ENCODE measurements at regions not wholly inside any gene's neighbourhood (a gene's known extent, or its start where the extent isn't known, plus 50 kb on each side); places are given as distances from the start of the nearest gene placed in this dataset.
"Not testable (repeated sequence)": the region's sequence is repeated elsewhere in the genome, so short reads cannot be mapped to it uniquely, and the experiment has no call there.

DNA sequence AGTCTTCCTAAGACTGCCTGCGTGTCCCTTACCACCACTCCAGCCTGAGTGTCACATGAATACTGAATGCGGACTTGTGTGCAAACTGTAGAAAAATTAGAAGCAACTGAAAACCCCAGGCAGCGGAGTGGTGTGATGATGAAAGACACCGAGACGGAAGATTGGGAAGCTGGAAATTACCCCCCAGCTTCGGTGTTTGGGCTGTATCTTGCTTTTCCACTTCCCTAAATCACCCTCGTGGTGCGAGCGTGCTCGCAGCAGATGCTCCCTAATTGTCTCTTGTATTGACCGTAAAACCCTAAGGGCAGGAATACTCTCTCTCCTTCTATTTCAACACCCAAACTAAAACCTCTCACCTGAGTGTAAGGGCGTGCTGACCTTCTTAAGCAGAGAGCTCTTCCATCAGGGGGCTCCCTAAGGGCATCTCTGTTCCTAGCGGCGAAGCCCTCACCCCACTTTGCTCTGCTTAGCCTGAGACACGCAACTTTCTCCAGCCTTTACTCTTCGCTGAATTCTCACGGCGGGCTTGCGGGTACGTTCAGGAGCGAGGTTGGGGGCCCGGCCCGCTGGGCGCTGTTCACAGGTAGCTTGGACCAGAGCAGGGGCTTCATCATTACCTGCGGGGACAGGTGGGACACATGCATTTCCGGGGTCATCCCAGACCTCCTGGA is 62.4 kb downstream of the CRYBB2 start:
- no peak for DNase-seq

DNA sequence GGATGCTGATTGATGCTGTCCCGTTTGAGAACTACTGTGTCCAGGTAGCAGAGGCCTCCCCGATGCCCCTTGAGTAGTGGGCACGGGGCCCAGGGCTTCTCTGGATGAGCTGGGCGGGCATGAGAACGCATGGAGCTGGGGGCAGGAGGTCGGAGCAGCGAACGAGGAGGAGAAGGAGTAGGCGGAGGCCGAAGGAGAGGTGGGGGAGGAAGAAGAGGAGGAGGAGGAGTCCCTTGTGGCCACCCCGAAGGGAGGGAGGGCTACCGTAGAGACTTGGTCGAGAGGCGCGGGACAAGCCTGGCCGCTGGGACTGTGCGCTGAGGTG is 62.9 kb downstream of the CRYBB2 start:
- DNase-seq = no peak

DNA sequence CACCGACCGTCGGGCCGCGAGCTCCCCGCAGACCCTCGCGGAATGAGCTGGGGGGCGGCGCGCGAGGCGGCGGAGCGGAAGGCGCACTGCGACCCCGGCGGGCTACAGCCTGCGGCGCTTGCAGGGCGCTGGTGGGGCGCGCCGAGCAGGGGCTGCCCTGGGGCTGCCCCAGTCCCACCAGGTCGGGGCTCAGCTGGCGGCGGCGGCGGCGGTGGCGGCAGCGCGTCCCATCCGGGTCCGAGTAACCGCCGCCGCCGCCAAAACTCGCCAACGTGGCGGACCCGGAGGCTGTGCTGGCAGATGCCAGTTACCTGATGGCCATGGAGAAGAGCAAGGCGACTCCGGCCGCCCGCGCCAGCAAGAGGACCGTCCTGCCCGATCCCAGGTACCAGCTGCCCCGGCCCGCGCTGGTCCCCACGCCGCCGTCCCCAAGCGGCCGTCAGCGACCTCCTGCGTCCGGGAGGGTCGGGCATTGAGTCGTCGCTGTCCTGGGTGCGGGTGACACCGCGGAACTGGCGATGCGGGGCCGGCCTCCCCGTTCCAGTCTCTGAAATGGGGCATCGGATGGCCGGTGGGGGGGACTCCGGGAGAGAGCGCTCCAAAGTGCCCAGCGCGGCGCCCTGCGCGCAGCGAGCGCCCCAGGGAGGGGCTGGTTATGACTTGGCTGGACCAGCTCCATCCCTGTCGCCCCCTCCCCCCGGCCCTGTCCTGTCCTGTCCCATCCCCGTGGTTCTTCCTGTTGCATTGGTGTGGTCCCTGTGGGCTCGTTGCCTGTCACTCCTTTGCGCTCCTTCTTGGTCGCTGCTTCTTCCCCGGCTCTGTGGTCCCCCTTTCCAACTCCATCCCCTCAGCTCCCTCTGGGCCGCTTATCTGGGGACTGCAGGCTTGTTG is 63.5 kb downstream of the CRYBB2 start:
- no peak for DNase-seq

DNA sequence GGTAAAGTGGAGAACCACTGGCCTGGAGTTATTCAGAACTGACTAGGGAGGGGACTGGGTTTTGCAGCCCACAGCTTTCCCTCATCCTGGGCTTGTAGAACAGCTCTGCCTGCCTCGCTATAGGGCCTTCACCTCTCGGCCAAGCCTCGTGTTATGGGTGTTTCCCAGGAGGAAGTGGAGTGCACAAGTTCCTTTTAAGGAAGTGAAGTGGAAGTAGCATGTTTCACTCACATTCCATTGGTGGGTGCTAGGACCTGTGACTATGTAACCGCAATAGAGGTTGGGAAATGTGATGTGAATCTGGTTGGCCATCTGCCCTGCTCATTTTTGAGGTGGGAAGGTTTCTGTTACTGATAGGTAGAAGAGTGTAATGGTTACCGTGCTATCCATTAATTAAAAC is 69.0 kb downstream of the CRYBB2 start:
- not testable (repeated sequence) for DNase-seq

DNA sequence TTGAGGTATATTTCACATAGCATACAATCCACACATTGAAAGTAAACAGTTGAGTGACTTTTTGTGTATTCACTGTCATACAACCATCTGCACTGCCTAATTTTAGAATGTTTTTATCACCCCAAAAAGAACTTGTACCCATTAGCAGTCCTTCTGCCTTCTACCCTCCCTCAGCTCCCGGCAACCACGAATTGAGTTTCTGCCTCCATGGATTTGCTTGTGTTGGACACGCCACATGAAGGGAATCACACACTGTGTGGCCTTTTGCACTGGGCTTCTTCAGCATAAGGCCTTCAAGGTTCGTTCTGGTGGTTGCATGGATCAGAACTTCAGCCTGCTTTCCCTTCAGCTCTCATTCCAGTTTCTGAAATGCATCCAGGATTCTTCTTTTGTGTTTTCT is 82.5 kb downstream of the CRYBB2 start:
- not testable (repeated sequence) for DNase-seq

DNA sequence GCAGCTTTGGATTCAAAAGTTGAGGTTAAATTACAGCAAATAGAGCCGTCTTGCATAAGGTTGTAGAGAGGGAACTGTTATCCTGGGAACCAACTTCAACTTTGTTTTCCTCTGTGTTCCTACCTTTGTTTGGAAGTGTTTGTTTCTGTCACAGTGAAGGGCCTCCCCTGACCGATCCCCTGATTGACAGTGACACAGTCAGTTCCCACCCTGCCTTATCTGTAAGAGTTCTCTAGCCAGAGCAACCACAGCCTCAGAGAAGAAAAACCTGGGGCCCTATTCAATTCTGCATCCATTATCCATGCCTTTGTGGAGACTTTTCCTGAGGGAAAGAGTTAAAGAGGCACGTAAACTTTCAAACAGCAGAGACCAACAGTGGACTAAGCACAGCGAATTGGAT is 90.1 kb downstream of the CRYBB2 start:
- DNase-seq = not testable (repeated sequence)

DNA sequence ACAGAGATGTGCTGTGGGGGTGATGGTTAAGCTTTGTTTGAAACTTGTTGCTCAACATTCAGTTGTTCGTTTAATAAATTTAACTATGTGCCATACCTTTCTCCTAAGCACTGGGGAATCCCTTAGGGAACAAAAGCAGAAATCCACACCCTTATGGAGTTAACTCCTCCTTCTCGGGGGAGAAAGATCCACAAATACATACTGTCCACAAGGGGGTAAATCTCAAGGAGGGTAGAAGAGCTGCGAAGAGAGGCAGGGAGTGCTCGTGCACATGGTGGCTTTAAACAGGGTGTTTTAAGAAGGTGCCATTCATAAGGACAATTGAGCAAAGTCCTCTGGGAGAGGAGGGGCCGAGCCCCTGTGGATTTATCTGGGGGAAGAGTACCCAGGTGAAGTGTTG is 92.5 kb downstream of the CRYBB2 start:
- not testable (repeated sequence) for DNase-seq

DNA sequence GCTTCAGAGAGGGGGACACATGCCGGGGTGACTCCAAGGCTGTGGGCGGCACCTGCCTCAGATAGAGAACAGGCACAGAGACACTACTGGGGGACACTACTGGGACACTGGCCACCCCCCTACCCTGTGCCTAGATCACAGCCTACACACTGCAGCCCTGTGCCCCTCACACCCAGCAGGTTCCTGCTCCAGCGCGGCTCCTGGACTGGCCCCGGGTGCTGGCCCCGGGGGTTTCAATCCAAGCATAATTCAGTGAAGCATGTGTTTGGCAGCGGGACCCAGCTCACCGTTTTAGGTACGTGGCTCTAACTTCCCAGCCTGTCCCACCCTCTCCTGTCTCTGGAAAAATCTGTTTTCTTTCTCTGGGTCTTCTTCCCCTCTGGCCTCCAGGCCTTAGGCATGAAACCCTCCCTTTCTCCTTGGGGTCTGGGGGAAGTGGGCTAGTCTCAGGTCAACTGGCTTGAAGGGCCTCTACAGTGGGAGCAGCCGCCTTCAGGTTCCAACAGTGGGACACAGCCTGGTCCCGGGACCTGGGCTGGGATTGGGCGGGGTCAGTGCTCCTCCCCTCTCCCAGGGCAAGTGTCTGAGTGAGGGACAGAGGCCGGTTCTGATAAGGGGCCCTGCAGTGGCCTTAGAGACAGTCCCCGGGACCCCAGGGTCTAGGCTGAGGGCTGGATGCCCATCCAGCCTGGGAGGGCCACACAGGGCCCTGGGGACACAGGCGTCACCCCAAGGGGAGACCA is 98.8 kb downstream of the CRYBB2 start:
- DNase-seq = no peak

DNA sequence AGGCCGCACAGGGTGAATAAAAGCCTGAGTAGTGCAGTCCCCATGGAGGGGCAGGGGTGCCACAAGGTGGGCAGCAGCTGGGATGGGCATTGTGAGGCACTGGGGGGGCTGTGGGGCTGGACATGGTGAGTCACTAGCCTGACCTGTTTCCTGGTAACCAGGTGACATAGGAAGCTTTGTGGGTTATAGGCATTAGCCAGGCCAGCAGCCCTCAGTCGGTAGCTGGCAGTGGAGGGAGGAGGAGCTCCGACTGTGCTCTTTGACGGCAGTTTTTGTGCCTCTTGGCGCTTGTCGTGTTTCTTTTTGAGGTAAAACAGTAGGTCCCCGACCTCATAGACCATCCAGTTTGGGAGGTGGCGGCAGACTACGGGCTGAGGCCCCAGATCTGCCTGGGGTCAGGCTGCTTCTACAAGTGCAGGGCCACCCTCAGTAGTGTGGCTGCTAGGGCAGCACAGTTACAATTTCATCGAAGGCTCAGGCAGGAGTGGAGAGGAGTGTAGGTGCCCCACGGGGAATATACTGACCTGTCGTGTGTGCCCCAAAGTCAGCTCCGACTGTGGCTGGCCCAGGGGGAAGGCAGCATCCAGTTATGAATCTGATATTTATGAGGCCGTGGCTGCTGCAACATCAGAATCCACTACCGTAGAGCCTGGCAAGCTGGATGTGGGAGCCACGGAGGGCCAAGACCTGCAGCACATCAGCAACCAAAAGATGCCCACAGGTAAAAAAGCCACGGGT is 107.7 kb downstream of the CRYBB2 start:
- no peak for DNase-seq

DNA sequence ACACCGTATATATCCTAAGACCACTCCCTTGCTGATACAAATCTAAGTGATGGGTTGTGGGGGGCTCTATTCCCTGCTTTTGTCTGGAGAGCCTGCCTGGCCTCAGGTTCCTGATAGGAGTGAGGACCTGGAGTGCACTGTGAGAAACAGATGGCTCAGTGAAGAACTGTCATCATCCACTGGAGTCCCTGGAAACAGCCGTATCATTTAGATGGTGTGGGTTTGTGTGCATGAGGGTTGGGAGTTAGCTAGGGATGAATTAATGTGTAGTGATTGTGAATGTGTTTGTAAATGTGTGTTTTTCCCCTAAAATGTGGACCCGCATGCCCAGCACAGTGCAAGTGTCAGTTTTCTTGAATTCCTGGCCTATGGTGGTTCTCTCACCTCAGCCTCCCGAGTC is 111.6 kb downstream of the CRYBB2 start:
- no peak for DNase-seq

DNA sequence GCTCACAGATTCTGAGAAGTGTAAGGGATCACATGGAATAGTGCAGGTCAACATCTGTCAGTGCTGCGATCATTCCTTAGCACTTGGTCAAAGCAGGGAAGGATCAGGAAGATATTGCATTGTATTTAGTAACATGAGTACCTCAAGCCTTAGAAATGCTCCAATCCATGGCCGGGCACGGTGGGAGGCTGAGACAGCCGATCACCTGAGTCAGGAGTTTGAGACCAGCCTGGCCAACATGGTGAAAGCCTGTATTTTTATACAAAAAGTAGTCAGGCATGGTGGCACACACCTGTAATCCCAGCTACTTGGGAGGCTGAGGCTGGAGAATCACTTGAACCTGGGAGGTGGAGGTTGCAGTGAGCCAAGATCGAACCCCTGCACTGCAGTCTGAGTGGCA is 112.5 kb downstream of the CRYBB2 start:
- not testable (repeated sequence) for DNase-seq

DNA sequence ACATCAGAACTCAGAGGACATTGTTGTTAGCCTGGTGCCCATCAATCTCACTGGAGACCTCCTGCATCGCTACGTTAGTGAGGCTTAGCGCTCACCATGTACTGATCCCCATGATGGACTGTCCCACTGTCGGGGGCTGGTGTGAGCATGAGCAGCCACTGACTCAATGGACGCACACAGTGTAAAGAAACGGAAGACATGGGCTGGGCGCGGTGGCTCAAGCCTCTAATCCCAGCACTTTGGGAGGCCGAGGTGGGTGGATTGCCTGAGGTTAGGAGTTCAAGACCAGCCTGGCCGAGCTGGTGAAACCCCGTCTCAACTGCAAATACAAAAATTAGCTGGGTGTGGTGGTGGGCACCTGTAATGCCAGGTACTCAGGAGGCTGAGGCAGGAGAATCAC is 112.9 kb downstream of the CRYBB2 start:
- no peak for DNase-seq

DNA sequence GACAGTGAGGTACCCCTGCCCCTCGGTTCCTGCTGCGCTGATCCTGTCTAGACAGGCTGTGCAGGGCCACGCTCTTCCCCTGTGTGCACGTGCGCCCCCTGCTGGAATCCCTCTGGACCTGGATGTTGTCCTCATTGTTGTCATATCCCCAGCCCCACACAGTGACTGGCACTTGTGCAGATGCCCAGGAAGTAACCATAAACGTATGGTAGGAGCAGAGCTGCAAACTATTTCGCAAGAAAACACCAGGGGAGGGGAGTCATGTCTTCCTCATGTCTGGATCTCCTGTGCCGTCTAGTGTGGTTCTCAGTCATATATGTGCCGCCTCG is 114.7 kb downstream of the CRYBB2 start:
- no peak for DNase-seq

DNA sequence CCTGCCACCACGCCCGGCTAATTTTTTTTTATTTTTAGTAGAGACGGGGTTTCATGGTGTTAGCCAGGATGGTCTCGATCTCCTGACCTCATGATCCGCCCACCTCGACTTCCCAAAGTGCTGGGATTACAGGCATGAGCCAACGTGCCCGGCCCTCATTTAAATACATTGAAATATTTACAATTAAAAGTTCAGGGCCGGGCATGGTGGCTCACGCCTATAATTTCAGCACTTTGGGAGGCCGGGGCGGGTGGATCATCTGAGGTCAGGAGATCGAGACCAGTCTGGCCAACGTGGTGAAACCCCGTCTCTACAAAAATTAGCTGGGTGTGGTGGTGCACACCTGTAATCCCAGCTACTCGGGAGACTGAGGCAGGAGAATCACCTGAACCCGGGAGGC is 115.2 kb downstream of the CRYBB2 start:
- DNase-seq = not testable (repeated sequence)

DNA sequence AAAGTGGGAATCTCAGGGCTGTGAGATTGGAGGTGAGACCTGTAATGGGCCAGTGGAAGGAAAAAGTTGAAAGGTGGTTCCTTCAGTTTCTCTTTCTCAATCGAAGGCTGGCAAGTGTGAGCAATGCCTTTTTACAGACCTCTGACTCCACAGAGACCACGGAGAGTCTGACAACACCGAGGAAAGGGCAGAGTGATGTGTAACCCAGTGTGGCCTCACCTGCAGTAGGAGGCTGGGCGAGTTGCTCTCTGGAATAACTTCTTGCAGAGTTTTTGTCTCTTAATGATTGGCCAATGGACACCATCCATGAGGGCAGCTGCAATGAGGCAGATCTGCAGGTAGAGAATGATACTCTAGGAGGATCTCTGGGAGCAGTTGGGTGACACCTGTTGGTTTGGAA is 115.8 kb downstream of the CRYBB2 start:
- not testable (repeated sequence) for DNase-seq

DNA sequence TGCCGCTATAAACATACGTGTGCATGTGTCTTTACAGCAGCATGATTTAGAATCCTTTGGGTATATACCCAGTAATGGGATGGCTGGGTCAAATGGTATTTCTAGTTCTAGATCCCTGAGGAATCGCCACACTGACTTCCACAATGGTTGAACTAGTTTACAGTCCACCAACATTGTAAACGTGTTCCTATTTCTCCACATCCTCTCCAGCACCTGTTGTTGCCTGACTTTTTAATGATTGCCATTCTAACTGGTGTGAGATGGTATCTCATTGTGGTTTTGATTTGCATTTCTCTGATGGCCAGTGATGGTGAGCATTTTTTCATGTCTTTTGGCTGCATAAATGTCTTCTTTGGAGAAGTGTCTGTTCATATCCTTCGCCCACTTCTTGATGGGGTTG is 121.1 kb downstream of the CRYBB2 start:
- DNase-seq = not testable (repeated sequence)

DNA sequence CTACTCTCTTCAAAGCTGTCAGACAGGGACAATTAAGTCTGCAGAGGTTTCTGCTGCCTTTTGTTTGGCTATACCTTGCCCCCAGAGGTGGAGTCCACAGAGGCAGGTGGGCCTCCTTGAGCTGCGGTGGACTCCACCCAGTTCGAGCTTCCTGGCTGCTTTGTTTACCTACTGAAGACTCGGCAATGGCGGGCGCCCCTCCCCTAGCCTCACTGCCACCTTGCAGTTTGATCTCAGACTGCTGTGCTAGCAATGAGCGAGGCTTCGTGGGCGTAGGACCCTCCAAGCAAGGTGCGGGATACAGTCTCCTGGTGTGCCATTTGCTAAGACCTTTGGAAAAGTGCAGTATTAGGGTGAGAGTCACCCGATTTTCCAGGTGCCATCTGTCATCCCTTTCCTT is 124.9 kb downstream of the CRYBB2 start:
- not testable (repeated sequence) for DNase-seq

DNA sequence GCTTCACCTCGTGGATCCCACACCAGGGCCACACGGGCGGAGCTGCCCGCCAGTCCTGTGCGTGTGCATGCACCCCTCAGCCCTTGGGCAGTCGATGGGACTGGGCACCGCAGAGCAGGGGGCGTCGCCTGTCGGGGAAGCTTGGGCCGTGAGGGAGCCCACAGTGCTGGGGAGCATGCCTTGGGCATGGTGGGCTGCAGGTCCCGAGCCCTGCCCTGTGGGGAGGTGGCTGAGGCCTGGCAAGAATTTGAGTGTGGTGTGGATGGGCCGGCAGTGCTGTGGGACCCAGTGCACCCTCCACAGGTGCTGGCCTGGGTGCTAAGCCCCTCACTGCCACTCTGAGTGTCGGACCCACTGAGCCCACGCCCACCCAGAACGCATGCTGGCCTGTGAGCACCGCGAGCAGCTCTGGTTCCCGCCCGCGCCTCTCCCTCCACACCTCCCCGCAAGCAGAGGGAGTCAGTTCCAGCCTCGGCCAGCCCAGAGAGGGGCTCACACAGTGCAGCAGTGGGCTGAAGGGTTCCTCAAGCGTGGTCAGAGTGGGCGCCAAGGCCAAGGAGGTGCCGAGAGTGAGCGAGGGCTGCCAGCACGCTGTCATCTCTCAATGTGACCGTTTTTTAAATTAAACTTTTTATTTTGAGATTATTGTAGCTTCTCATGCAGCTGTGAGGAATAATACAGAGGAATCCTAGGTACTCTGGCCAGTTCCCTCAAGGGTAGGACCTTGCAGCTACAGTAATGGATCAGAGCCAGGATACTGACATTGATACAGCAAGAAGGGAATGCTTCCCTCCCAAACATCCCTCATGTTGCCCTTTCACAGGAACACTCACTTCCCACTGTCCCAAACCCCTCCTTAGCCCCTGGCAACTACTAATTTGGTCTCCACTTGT is 127.7 kb downstream of the CRYBB2 start:
- DNase-seq = no peak

DNA sequence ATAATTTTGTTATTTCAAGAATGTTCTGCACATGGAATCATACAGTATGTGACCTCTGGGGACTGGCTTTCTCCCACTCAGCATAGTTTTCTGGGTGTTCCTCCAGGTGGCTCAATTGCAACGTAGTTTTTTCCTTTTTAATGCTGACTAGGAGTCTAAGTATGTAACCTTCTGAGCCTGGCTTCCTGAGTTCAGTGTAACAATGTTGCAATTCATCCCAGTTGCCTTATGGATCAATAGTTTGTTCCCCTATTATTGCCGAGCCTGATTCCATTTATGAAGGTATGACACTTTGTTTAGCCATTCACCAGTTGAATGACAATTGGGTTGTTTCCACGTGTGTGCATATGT is 128.3 kb downstream of the CRYBB2 start:
- no peak for DNase-seq

DNA sequence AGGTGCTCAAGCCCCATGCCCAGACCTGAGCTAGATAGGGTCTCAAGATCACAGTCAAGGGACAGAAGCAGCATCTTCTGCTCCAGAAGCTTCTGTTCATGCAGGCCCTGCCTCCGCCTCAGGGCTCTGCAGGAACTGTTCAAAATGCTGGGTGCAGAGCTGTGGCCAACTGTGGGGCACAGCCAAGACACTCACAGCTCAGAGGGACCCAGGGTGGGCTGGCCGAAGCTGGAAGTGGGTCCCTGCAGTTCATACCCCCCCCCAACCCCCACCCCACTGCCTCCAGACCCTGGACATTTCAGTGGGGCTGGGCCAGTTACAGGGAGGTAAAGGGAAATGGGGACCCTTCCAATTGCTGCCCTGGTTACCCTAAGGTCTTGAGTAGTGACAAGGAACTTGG is 129.0 kb downstream of the CRYBB2 start:
- DNase-seq = no peak

DNA sequence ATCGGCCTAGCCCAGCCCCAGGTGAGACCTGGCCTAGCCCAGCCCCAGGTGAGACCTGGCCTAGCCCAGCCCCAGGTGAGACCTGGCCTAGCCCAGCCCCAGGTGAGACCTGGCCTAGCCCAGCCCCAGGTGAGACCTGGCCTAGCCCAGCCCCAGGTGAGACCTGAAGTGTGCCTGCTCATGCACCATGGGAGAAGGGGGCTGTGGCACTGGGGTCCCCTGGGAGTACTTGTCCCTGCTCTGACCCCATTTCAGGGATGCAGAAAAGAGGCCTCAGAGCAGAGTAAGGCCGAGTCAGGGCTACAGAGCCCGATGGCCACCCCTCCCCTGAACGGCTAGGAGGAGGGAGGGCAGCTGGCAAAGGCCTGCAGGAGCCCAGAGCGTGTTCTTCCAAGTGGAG is 129.6 kb downstream of the CRYBB2 start:
- DNase-seq = not testable (repeated sequence)

DNA sequence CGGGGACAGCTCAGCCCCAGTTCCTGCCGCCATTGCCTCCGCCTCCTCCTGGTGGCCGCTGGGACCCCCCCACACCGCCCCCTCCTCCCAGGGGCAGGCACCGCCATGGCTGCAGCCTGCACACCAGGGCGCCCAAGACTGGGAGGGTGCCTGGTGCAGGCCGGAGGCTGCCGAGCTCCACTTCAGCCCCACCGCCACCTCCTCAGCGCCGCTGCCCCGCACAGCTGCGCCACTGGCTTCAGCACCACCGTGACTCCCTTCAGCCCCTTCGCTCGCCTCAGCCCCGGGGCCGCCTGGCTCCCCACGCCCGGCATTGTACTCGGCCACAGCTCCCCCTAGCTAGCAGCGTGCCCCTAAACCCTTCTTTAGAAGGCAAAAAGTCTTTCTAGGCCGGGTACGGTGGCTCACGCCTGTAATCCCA is 131.1 kb downstream of the CRYBB2 start:
- no peak for DNase-seq
